GM12873 (cell line): ENCODE measurements at regions not wholly inside any gene's neighbourhood (a gene's known extent, or its start where the extent isn't known, plus 50 kb on each side); places are given as distances from the start of the nearest gene placed in this dataset.

Experiments
- TF ChIP-seq, protein P1 (sequence below): IDR thresholded peaks from 2 replicates; pipeline ENCODE4 v1.5.1; 2012; ENCODE audit warnings: low read depth, mild to moderate bottlenecking, moderate library complexity, low read length, control low read depth; ENCODE audit not compliant: insufficient read depth; ENCODE audit errors: missing control alignments

DNA sequence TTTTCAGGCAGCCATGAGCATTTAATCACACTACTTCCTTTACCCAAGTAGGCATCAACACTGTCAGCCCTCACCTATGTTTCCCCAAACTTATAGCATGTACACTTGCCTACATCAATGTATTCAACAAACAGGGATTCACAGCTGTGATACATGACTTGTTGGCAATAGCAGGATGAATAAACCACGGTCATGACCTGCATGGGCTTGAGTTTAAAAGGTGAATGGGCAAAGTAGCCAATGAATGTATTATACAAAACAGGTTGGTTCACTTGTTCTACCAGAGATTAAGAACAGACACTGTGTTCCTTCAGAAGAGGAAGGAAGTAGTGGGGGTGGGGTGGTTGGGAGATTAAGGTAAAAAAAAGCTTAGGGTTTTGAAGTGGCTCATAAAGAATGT lies 861.9 kb upstream of the SEMA6D start:
- TF ChIP-seq, protein P1, sequence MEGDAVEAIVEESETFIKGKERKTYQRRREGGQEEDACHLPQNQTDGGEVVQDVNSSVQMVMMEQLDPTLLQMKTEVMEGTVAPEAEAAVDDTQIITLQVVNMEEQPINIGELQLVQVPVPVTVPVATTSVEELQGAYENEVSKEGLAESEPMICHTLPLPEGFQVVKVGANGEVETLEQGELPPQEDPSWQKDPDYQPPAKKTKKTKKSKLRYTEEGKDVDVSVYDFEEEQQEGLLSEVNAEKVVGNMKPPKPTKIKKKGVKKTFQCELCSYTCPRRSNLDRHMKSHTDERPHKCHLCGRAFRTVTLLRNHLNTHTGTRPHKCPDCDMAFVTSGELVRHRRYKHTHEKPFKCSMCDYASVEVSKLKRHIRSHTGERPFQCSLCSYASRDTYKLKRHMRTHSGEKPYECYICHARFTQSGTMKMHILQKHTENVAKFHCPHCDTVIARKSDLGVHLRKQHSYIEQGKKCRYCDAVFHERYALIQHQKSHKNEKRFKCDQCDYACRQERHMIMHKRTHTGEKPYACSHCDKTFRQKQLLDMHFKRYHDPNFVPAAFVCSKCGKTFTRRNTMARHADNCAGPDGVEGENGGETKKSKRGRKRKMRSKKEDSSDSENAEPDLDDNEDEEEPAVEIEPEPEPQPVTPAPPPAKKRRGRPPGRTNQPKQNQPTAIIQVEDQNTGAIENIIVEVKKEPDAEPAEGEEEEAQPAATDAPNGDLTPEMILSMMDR = no peak

DNA sequence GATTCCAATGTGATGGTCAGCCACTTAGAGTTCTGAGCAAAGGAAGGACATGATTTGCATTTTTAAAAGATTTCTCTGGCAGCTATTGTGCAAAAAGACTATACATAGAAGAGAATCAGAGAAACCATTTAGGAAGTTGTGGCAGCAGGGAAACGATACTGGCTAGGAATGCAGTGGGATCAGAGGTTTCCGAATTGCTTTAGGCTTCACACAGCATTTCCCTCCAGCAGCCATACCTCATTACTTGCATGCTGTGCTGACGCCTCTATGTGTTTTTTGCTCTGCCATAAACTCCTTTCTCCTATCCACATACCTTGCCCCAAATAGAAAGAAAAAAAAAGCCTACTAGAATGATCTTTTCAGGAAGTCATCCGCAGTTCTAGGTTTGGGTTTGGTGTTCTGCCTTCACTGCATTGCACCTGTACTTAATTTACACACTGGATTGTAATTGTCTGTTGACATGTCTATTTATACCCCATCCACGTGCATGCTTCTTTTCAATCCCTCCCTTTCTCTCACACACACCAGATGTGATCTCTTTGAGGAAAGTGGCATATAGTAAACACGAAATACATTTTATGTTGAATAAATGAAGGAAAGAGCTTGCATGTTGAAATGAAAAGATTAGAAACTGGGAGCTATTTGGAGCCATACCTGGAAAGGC lies 860.3 kb upstream of the SEMA6D start:
- TF ChIP-seq, protein P1 = no peak

DNA sequence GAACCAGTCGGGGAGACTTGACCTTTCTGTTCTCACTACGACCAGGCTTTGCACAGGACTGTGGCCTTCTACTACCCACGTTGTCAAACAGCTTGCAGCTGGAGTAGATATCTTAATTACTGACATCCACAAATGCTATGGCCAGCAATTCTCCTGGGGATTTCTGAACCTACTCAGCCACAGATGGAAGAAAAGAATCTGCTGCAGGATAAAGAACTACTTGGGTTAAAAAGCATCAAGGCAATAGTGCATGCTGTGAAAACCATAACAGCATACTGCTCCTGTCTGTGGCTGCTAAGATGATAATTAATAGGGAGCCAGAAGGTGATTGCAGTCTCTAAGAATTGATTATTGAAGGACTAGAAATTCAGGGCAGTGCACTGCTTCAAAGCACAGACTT lies 859.2 kb upstream of the SEMA6D start:
- TF ChIP-seq, protein P1 = no peak

DNA sequence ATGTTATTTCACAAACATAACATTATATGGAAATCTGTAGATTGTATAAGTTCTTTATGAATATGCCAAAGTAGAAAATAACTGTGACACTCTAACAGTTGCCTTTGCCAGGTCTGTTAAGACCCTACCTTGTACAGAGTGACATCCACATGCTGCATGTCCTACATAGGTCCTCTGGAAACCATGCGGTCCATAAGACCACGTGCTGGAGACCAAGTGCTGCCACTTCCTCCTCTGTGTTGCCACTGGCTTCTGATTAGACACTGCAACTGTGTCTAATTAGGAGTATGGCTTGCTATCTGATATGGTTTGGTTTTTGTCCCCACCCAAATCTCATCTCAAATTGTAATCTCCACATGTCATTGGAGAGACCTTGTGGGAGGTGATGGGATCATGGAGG lies 855.5 kb upstream of the SEMA6D start:
- TF ChIP-seq, protein P1 = no peak

DNA sequence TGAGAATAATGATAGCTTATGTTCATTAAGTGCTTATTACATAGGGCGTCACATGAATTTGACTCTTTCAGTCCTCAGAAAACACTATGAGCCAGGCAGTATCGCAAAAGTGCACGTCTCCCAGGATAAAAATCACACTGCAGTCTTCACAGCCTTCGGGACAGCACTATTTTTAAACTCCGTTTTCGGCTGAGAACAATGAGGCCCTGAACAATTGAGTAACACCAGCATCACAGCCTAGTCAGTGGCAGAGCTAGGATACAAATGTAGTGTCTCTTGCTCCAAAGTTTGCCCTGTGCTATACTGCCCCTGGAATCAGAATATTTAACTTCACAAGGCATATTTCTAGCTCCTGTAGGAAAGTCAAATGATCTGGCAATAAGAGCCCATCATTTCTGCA lies 852.1 kb upstream of the SEMA6D start:
- TF ChIP-seq, protein P1 = no peak

DNA sequence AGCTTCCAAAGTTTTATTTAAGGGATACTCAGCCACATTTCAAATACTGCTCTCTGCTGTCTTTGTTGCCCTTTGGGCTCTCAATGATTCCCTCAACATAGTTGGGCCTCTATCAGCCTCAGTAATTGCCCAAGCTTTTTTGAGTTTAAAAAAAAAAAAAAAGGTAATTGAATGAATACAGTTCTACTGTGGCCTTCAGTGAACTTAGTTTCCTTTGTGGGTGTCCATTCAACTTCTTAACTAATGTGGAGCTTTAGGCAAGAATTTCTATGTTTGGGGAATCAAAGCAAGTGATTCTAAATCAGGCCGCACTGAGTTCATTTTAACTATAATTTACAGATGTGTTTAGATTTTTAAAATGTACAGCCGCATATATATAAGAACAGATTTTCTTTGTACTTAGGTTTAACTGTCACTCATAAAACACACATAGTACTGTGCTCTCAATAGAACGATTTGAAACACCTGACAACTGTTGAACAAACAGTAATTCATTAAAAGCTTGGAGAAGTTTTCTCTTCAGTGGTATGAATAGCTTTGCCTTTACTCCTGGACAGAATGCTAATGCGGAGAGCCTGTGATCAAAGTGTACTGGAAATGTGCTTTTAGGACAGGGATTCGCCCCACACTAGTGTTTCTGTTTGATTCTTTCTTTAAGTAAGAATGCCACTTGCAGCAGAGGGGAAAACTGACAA lies 844.9 kb upstream of the SEMA6D start:
- TF ChIP-seq, protein P1 = no peak

DNA sequence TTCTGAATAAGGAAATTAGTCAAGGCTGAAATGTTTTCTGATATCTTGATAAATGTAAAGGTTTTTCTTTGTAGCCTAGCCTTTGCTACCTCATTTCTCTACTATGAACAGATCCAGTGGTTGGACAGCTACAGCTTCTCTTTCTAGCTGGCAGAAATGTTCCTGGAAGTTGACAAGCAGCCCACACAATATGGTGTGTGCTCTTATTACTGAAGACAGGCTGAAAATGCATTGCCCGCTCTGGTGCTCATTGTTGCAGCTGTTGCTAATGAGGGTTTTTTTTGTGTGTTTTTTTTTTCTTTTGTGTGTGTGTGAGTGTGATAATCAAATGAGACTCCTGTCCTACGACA lies 844.3 kb upstream of the SEMA6D start:
- TF ChIP-seq, protein P1 = no peak
